SK-N-SH treated with all-trans-retinoic acid at 6 μM for 48 hours (cell line): ENCODE measurements at regions not wholly inside any gene's neighbourhood (a gene's known extent, or its start where the extent isn't known, plus 50 kb on each side); places are given as distances from the start of the nearest gene placed in this dataset.

Experiments used
- ARNTL ChIP-seq: fragments of 450-650 bp; formaldehyde crosslinking; IDR thresholded peaks from 2 replicates; pipeline ENCODE4 v1.5.0; 2020; ENCODE audit warnings: low read depth, mild to moderate bottlenecking, moderate library complexity, borderline replicate concordance
- CREB5 ChIP-seq: fragments of 250-450 bp; sonication (Bioruptor Pico); IDR thresholded peaks from 2 replicates; pipeline ENCODE4 v1.5.1; 2020; ENCODE audit warnings: low read depth, mild to moderate bottlenecking, moderate library complexity
- ISL1 ChIP-seq: fragments of 250-450 bp; sonication (Bioruptor Pico); IDR thresholded peaks from 2 replicates; pipeline ENCODE4 v2.1.2; 2022; ENCODE audit warnings: mild to moderate bottlenecking, moderate library complexity
- POU6F1 ChIP-seq: fragments of 250-450 bp; sonication (Bioruptor Pico); IDR thresholded peaks from 2 replicates; pipeline ENCODE4 v1.8.0; 2021; ENCODE audit warnings: low read depth, mild to moderate bottlenecking, moderate library complexity, borderline replicate concordance
- PPARA ChIP-seq: fragments of 250-450 bp; sonication (Bioruptor Pico); IDR thresholded peaks from 2 replicates; pipeline ENCODE4 v1.5.0; 2020; ENCODE audit warnings: mild to moderate bottlenecking, borderline replicate concordance
- TOX ChIP-seq: fragments of 250-450 bp; sonication (Bioruptor Pico); IDR thresholded peaks from 2 replicates; pipeline ENCODE4 v1.8.0; 2021; ENCODE audit warnings: mild to moderate bottlenecking, moderate library complexity, borderline replicate concordance
- TSHZ2 ChIP-seq: fragments of 250-450 bp; sonication (Bioruptor Pico); IDR thresholded peaks from 2 replicates; pipeline ENCODE4 v1.5.0; 2020; ENCODE audit warnings: mild to moderate bottlenecking, moderate library complexity
- ZFP3 ChIP-seq: fragments of 250-450 bp; sonication (Bioruptor Pico); IDR thresholded peaks from 2 replicates; pipeline ENCODE4 v1.5.0; 2020; ENCODE audit warnings: mild to moderate bottlenecking, moderate library complexity
- ZFP30 ChIP-seq: fragments of 450-650 bp; formaldehyde crosslinking; IDR thresholded peaks from 2 replicates; pipeline ENCODE4 v1.5.0; 2022; ENCODE audit warnings: mild to moderate bottlenecking, moderate library complexity

GRCh38 chr21:21722731-21723130 is 724.5 kb downstream of the NCAM2 start:
- TF ChIP-seq TSHZ2 (CRISPR knock-in tag) (no peak), TOX (CRISPR knock-in tag) (no peak), ISL1 (CRISPR knock-in tag) (no peak), ZFP3 (CRISPR knock-in tag) (no peak), CREB5 (no peak), PPARA (CRISPR knock-in tag) (no peak), ARNTL (CRISPR knock-in tag) (no peak), ZFP30 (CRISPR knock-in tag) (no peak), POU6F1 (CRISPR knock-in tag) (no peak)
